ENCODE measurements at regions not wholly inside any gene's neighbourhood (a gene's known extent, or its start where the extent isn't known, plus 50 kb on each side); places are given as distances from the start of the nearest gene placed in this dataset.
"Not testable (repeated sequence)": the region's sequence is repeated elsewhere in the genome, so short reads cannot be mapped to it uniquely, and the experiment has no call there.

DNA sequence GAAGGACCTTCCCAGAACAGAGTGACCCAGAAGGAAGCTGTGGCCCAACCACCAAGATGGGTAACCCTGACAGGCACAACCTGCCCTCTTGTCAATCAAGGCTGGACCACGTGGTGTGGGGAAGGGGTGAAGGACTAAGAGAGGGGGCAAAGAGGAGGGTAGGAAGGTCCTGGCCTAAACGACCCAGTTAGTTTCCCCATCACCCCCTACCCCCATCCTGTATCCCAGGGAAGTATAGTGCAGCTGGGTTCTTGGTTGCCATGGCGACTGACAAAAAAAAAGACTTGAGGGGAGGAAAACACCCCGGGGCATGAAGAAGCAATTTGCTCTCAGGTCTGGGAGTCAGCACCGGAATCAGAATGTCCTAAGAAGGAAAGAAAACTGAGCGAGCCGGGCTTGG lies 168.7 kb downstream of the GOSR1 start:
- TF ChIP-seq, protein P1, sequence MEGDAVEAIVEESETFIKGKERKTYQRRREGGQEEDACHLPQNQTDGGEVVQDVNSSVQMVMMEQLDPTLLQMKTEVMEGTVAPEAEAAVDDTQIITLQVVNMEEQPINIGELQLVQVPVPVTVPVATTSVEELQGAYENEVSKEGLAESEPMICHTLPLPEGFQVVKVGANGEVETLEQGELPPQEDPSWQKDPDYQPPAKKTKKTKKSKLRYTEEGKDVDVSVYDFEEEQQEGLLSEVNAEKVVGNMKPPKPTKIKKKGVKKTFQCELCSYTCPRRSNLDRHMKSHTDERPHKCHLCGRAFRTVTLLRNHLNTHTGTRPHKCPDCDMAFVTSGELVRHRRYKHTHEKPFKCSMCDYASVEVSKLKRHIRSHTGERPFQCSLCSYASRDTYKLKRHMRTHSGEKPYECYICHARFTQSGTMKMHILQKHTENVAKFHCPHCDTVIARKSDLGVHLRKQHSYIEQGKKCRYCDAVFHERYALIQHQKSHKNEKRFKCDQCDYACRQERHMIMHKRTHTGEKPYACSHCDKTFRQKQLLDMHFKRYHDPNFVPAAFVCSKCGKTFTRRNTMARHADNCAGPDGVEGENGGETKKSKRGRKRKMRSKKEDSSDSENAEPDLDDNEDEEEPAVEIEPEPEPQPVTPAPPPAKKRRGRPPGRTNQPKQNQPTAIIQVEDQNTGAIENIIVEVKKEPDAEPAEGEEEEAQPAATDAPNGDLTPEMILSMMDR (IDR thresholded peaks at IDR 0.05), result not testable (repeated sequence)
- TF ChIP-seq POLR2A (IDR thresholded peaks at IDR 0.05), result not testable (repeated sequence)

Data from lower leg skin (tissue), 3 donors.